HepG2 (cell line): ENCODE measurements at regions not wholly inside any gene's neighbourhood (a gene's known extent, or its start where the extent isn't known, plus 50 kb on each side); places are given as distances from the start of the nearest gene placed in this dataset.

Experiments
- POLR2AphosphoS5 ChIP-seq: IDR thresholded peaks from 2 replicates; pipeline ENCODE4 v1.6.1; 2012; ENCODE audit warnings: low read depth, low read length
- RXRB ChIP-seq: IDR thresholded peaks from 2 replicates; pipeline ENCODE4 v1.6.1; 2016; ENCODE audit warnings: borderline replicate concordance, missing genetic modification reagents, missing compliant biosample characterization

DNA sequence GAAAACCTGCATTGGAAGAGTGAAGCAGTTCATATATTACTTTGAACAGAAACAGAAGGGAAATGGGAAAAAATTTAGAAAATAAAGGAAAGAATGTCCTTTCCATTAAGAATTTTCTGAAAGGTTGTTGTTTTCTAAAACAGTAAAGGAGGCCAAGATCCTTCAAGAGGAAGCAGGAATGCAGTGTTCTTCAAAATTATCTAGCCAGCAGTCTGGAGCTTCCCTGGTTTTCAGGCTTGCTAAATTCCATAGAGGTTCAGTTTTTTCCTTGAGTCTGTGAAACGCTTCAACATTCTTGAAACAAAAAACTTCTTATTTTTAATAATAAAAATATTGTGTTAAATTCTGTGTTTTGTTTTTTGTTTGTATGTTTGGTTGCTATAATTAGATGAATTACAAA lies 189.0 kb upstream of the ANO3 start:
- TF ChIP-seq RXRB, result no peak
- TF ChIP-seq POLR2AphosphoS5, result no peak
